ENCODE measurements at regions not wholly inside any gene's neighbourhood (a gene's known extent, or its start where the extent isn't known, plus 50 kb on each side); places are given as distances from the start of the nearest gene placed in this dataset.

DNA sequence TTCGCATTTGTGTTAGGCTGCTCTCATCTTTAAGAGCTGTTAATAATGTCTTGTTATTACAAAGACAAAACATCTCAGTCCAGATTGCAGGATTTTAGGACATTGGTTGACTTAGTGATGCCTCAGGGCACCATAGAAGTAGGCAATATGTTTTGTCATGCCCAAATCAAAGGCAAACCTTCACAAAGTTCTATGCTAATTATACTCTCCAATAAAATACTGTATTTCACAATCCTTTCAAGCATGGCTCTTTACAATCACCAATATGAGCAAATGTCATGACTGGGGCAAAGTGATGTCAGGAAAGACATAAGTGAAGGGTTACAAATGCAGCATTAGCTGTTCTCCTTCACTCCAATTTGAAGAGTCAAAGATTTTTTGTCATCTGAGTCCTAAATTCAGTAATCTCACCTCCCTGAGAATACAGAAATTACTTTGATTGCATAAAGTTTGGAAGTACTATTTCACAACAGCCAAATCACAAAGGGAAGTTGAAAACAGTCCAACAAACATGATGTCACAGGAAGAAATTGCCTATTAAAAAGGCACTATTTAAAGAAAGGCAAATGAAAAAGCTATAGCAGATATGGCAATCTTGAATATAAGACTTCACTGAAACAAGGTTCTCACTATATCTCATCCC is 303.2 kb downstream of the PRR16 start:
- TF ChIP-seq, protein P1, sequence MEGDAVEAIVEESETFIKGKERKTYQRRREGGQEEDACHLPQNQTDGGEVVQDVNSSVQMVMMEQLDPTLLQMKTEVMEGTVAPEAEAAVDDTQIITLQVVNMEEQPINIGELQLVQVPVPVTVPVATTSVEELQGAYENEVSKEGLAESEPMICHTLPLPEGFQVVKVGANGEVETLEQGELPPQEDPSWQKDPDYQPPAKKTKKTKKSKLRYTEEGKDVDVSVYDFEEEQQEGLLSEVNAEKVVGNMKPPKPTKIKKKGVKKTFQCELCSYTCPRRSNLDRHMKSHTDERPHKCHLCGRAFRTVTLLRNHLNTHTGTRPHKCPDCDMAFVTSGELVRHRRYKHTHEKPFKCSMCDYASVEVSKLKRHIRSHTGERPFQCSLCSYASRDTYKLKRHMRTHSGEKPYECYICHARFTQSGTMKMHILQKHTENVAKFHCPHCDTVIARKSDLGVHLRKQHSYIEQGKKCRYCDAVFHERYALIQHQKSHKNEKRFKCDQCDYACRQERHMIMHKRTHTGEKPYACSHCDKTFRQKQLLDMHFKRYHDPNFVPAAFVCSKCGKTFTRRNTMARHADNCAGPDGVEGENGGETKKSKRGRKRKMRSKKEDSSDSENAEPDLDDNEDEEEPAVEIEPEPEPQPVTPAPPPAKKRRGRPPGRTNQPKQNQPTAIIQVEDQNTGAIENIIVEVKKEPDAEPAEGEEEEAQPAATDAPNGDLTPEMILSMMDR (IDR thresholded peaks at IDR 0.05; ENCODE audit: borderline replicate concordance, extremely low read depth, low read length, poor library complexity, severe bottlenecking) = no peak
- TF ChIP-seq EZH2 (IDR thresholded peaks at IDR 0.05; ENCODE audit: borderline replicate concordance, low read depth, low read length, severe bottlenecking) = no peak
